ENCODE measurements at regions not wholly inside any gene's neighbourhood (a gene's known extent, or its start where the extent isn't known, plus 50 kb on each side); places are given as distances from the start of the nearest gene placed in this dataset.

DNA sequence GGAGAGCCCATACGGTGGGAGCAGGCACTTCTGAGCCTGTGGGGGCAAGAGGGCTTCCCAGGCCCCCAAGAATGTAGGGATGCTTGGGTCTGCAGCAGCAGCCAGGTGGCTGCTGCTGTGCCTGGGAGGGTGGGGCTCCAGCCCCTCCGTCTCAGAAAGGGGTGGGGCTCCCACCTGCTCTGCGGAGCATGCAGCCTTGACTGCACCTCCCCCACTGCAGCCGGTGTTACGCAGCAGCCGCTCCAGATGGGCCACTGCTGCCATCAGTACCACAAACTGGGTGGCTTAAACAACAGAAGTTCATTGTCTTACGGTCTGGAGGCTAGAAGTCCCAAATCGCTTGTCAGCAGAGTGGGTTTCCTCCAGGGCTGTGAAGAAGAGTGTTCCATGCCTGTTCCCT is 365.5 kb downstream of the TMEM38B start:
- no peak overlapping the region for H3K4me3 ChIP-seq (ENCODE audit: low read length)
- DNase-seq (ENCODE audit: low read depth) = no peak
- no peak for TF ChIP-seq CTCF (conservative IDR thresholded peaks at IDR 0.05; ENCODE audit: low read depth, low read length)

DNA sequence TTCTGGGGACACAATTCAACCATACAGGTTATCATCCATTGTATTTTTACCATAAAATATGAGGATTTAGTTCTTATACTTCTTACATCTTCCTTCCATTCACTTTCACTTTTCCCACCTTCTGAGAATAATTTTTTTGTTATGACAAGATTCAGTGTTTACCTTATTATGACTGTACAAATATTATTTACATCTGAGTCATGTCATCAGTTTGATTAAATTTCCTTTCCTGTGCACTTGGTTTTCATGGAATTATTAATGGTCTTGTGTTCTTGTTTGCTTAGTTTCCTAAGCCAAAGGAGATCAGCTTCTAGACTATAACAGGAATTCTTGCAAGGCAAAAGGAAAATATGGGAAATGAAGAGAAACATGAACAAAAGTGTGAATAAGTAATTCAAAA is 366.5 kb downstream of the TMEM38B start:
- H3K4me3 ChIP-seq (ENCODE audit: low read length) = no peak overlapping the region
- no peak for TF ChIP-seq CTCF (conservative IDR thresholded peaks at IDR 0.05; ENCODE audit: low read depth, low read length)
- DNase-seq (ENCODE audit: low read depth) = no peak

- no peak for DNase-seq (ENCODE audit: low read depth)
- no peak for TF ChIP-seq CTCF (conservative IDR thresholded peaks at IDR 0.05; ENCODE audit: low read depth, low read length)
- H3K4me3 ChIP-seq (ENCODE audit: low read length) = no peak overlapping the region
These were observed 367.9 kb downstream of the TMEM38B start for GRCh38 chr9:106062250-106062649.

GRCh38 chr9:106065136-106065535 is 370.8 kb downstream of the TMEM38B start:
- no peak for TF ChIP-seq CTCF (conservative IDR thresholded peaks at IDR 0.05; ENCODE audit: low read depth, low read length)
- DNase-seq (ENCODE audit: low read depth) = no peak
- no peak overlapping the region for H3K4me3 ChIP-seq (ENCODE audit: low read length)

- no peak overlapping the region for H3K4me3 ChIP-seq (ENCODE audit: low read length)
- no peak for DNase-seq (ENCODE audit: low read depth)
- TF ChIP-seq CTCF (conservative IDR thresholded peaks at IDR 0.05; ENCODE audit: low read depth, low read length) = no peak
These were observed 371.4 kb downstream of the TMEM38B start for GRCh38 chr9:106065579-106066214.

GRCh38 chr9:106066940-106067524 is 372.7 kb downstream of the TMEM38B start:
- DNase-seq (ENCODE audit: low read depth) = no peak
- no peak overlapping the region for H3K4me3 ChIP-seq (ENCODE audit: low read length)
- no peak for TF ChIP-seq CTCF (conservative IDR thresholded peaks at IDR 0.05; ENCODE audit: low read depth, low read length)

- TF ChIP-seq CTCF (conservative IDR thresholded peaks at IDR 0.05; ENCODE audit: low read depth, low read length) = no peak
- no peak overlapping the region for H3K4me3 ChIP-seq (ENCODE audit: low read length)
- no peak for DNase-seq (ENCODE audit: low read depth)
These were observed 374.9 kb downstream of the TMEM38B start for GRCh38 chr9:106069241-106069640.
